ENCODE measurements at regions not wholly inside any gene's neighbourhood (a gene's known extent, or its start where the extent isn't known, plus 50 kb on each side); places are given as distances from the start of the nearest gene placed in this dataset.
A peak's percentile ranks its signal among the peaks of the same experiment; 100 is the strongest.

DNA sequence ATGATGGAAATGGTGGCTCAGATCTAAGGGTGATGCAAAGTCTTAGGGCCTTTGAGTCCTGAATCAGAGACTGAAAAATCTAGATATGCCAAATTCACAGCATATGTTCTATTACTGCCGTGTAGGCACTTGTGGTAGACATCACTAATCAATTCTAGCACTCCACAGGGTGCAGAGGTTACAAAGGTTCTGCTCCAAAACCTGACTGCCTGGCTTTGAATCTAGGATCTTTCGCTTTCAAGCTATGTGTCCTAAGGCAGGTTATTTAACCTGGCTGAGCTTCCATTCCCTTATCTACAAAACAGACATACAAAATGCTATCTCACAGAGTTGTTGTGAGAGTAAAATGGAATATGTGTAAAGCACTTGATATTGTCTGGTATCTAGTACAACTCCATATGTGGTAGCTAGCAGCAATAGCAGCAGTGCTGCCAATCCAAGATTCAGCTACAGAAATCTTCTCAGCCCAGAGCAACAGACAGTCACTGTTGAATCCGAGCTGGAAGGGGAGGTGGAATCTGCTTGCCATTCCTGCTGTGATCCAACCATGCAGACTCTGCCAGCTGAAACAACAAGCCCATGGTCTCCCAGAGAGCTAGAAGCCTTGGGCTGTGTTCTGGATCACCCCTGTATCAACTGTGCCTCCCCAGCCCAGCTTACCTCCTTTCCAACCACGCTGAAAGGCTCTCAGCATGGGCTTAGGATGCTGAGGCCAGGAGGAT, 206.9 kb downstream of the TFAP2C start:
- Histone ChIP-seq H3K27ac (no peak overlapping the region), H3K27me3 (no peaks in the 10 kb centered on the region), H3K9me3 (no peaks in the 10 kb centered on the region), H3K36me3 (no peaks in the 10 kb centered on the region), H3K4me3 (no peak overlapping the region), H3K4me1 (no peaks in the 10 kb centered on the region)
- intact Hi-C loops (cut with DNase I), result no loop called here
- DNase-seq (no peak), ATAC-seq (peak; percentile 53 to 71 (median 63))
- TF ChIP-seq POLR2A (IDR thresholded peaks at IDR 0.05), result no peak
- TF ChIP-seq, protein P1, sequence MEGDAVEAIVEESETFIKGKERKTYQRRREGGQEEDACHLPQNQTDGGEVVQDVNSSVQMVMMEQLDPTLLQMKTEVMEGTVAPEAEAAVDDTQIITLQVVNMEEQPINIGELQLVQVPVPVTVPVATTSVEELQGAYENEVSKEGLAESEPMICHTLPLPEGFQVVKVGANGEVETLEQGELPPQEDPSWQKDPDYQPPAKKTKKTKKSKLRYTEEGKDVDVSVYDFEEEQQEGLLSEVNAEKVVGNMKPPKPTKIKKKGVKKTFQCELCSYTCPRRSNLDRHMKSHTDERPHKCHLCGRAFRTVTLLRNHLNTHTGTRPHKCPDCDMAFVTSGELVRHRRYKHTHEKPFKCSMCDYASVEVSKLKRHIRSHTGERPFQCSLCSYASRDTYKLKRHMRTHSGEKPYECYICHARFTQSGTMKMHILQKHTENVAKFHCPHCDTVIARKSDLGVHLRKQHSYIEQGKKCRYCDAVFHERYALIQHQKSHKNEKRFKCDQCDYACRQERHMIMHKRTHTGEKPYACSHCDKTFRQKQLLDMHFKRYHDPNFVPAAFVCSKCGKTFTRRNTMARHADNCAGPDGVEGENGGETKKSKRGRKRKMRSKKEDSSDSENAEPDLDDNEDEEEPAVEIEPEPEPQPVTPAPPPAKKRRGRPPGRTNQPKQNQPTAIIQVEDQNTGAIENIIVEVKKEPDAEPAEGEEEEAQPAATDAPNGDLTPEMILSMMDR (IDR thresholded peaks at IDR 0.05), result no peak
- 25% methylated on average over 3 of the region's 4 CpGs for WGBS (ENCODE audit: insufficient coverage, low coverage, low lambda C conversion rate, missing lambda C conversion rate)

DNA sequence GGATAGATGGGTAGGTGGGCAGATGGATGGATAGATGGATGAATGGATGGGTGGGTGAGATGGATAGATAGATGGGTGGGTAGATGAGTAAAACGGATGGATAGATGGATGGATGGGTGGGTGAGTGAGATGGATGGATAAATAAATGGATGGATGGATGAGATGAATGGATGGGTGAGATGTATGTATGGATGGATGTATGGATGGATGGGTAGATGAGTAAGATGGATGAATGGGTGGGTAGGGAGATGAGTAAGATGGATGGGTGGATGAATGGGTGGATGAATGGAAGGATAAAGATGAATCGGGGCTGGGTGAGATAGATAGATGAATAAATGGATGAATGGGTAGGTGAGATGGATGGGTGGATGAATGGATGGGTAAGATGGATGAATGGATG, 210.1 kb downstream of the TFAP2C start:
- no peak for DNase-seq
- WGBS (ENCODE audit: insufficient coverage, low coverage, low lambda C conversion rate, missing lambda C conversion rate), result 50% methylated on average over 1 of the region's 2 CpGs
- H3K9me3 ChIP-seq, result no peaks in the 10 kb centered on the region
- intact Hi-C loops (cut with DNase I), result no loop called here
- H3K4me1 ChIP-seq, result no peaks in the 10 kb centered on the region
- ATAC-seq, result no peak
- no peaks in the 10 kb centered on the region for H3K36me3 ChIP-seq
- H3K27ac ChIP-seq, result no peak overlapping the region
- H3K27me3 ChIP-seq, result no peaks in the 10 kb centered on the region
- TF ChIP-seq, protein P1 (IDR thresholded peaks at IDR 0.05), result no peak
- TF ChIP-seq POLR2A (IDR thresholded peaks at IDR 0.05), result no peak
- no peak overlapping the region for H3K4me3 ChIP-seq

DNA sequence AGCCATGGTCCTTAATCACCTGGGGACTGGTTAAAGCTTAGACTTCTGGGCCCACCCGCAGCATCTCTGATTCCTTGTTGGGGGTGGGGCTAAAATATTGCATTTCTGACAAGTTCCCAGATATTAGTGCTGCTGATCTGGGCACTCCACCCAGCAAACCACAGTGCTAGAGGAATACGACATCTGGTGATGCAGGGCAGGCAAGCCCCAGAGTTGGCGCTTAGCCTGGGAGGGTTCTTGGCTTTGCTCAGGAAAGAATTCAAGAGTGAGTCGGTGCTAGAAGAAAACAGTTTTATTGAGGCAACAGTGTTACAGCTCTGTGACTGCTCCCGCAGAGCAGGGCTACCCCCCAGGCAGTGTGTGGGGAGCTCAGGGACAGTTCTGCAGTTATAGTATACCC, 210.7 kb downstream of the TFAP2C start:
- DNase-seq (no peak), ATAC-seq (no peak)
- H3K4me3 ChIP-seq, result no peak overlapping the region
- H3K36me3 ChIP-seq, result no peaks in the 10 kb centered on the region
- 75% methylated on average over 5 of the region's 5 CpGs for WGBS (ENCODE audit: insufficient coverage, low coverage, low lambda C conversion rate, missing lambda C conversion rate)
- no peaks in the 10 kb centered on the region for H3K9me3 ChIP-seq
- H3K4me1 ChIP-seq, result no peaks in the 10 kb centered on the region
- intact Hi-C loops (cut with DNase I), result no loop called here
- H3K27ac ChIP-seq, result no peak overlapping the region
- no peaks in the 10 kb centered on the region for H3K27me3 ChIP-seq
- no peak for TF ChIP-seq POLR2A (IDR thresholded peaks at IDR 0.05)
- TF ChIP-seq, protein P1 (IDR thresholded peaks at IDR 0.05), result no peak

DNA sequence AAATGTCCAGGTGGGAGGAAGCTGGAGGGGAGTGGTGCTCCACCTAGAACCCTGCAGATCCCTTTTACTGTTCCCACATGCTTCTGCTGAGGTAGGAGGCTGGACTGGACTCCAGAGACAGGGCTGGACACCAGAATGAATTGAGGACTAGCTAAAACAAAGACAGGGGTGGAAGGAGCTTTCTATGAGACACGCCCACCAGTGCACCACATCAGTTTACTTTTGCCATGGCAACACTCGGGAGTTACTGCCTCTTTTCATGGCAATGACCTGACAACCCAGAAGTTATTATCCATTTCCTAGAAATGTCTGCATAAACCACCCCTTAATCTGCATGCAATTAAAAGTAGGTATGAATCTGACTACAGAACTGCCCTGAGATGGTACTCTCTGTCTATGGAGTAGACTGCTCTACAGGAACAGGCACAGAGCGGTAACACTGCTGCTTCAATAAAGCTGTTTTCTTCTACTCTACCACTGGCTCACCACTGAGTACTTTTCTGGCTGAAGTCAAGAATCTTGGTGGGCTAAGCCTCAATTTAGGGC, 211.7 kb downstream of the TFAP2C start:
- DNase-seq (no peak), ATAC-seq (no peak)
- no peak overlapping the region for H3K27ac ChIP-seq
- TF ChIP-seq POLR2A (IDR thresholded peaks at IDR 0.05), result no peak
- TF ChIP-seq, protein P1 (IDR thresholded peaks at IDR 0.05), result no peak
- intact Hi-C loops (cut with DNase I), result no loop called here
- H3K4me3 ChIP-seq, result no peak overlapping the region
- no peaks in the 10 kb centered on the region for H3K4me1 ChIP-seq
- no peaks in the 10 kb centered on the region for H3K9me3 ChIP-seq
- H3K27me3 ChIP-seq, result no peaks in the 10 kb centered on the region
- WGBS (ENCODE audit: insufficient coverage, low coverage, low lambda C conversion rate, missing lambda C conversion rate), result 56% methylated on average over 3 of the region's 3 CpGs
- no peaks in the 10 kb centered on the region for H3K36me3 ChIP-seq

All from right lobe of liver (tissue), 6 donors.